ENCODE measurements at regions not wholly inside any gene's neighbourhood (a gene's known extent, or its start where the extent isn't known, plus 50 kb on each side); places are given as distances from the start of the nearest gene placed in this dataset.

- CTCF ChIA-PET = no interaction called here
- Mint-ChIP-seq H3K36me3 (ENCODE audit: insufficient read depth, unreplicated experiment) (no peaks in the 10 kb centered on the region), H3K27ac (ENCODE audit: low read depth, unreplicated experiment) (no peak overlapping the region), H3K27me3 (ENCODE audit: insufficient read depth, unreplicated experiment) (no peaks in the 10 kb centered on the region), H3K9me3 (ENCODE audit: unreplicated experiment) (no peaks in the 10 kb centered on the region), H3K4me3 (ENCODE audit: unreplicated experiment) (no peak overlapping the region), H3K4me1 (ENCODE audit: insufficient read depth, unreplicated experiment) (peaks cover 13% of the 10 kb centered on the region)
- no peak for DNase-seq (ENCODE audit: unreplicated experiment)
- POLR2A ChIA-PET = no interaction called here
- intact Hi-C loops (cut with micrococcal nuclease) = no loop called here
- no TSS peak for BruUV-seq (replicated peaks)
- no peak for TF ChIP-seq CTCF (IDR thresholded peaks at IDR 0.05; ENCODE audit: unreplicated experiment)
These were observed 71.8 kb downstream of the HHEX start for GRCh38 chr10:92761571-92761970.

GRCh38 chr10:92763634-92764155, 73.9 kb downstream of the HHEX start:
- POLR2A ChIA-PET = no interaction called here

GRCh38 chr10:92766451-92766850, 76.7 kb downstream of the HHEX start:
- ChIA-PET POLR2A (no interaction called here), CTCF (interaction anchor here (0.6 to 1.4 kb wide), 2 partner anchors 9 to 13 kb away, joined by 3 to 4 read pairs; no protein-coding TSS in a partner anchor)
- intact Hi-C loops (cut with micrococcal nuclease) = no loop called here

More at GRCh38 chr10:92763634-92764155, 73.9 kb downstream of the HHEX start:
- Mint-ChIP-seq H3K4me1 (ENCODE audit: insufficient read depth, unreplicated experiment) (no peaks in the 10 kb centered on the region), H3K27ac (ENCODE audit: low read depth, unreplicated experiment) (no peak overlapping the region), H3K4me3 (ENCODE audit: unreplicated experiment) (no peak overlapping the region), H3K36me3 (ENCODE audit: insufficient read depth, unreplicated experiment) (no peaks in the 10 kb centered on the region), H3K9me3 (ENCODE audit: unreplicated experiment) (no peaks in the 10 kb centered on the region), H3K27me3 (ENCODE audit: insufficient read depth, unreplicated experiment) (peaks cover 16% of the 10 kb centered on the region)
- TF ChIP-seq CTCF (IDR thresholded peaks at IDR 0.05; ENCODE audit: unreplicated experiment) = no peak
- no TSS peak for BruUV-seq (replicated peaks)
- no peak for DNase-seq (ENCODE audit: unreplicated experiment)
- intact Hi-C loops (cut with micrococcal nuclease) = no loop called here
- CTCF ChIA-PET = interaction anchor here (1.3 kb wide), 1 partner anchor 80 kb away, joined by 4 read pairs; no protein-coding TSS in a partner anchor

GRCh38 chr10:92768104-92768503, 78.3 kb downstream of the HHEX start:
- ChIA-PET CTCF (interaction anchor here (0.6 kb wide), 1 partner anchor 76 kb away, joined by 4 read pairs; no protein-coding TSS in a partner anchor), POLR2A (no interaction called here)
- H3K4me3 Mint-ChIP-seq (ENCODE audit: unreplicated experiment) = no peak overlapping the region
- H3K4me1 Mint-ChIP-seq (ENCODE audit: insufficient read depth, unreplicated experiment) = no peaks in the 10 kb centered on the region
- peaks cover 26% of the 10 kb centered on the region for H3K27me3 Mint-ChIP-seq (ENCODE audit: insufficient read depth, unreplicated experiment)
- no peaks in the 10 kb centered on the region for H3K36me3 Mint-ChIP-seq (ENCODE audit: insufficient read depth, unreplicated experiment)
- no TSS peak for BruUV-seq (replicated peaks)
- intact Hi-C loops (cut with micrococcal nuclease) = no loop called here
- H3K27ac Mint-ChIP-seq (ENCODE audit: low read depth, unreplicated experiment) = no peak overlapping the region
- H3K9me3 Mint-ChIP-seq (ENCODE audit: unreplicated experiment) = no peaks in the 10 kb centered on the region
- TF ChIP-seq CTCF (IDR thresholded peaks at IDR 0.05; ENCODE audit: unreplicated experiment) = no peak
- DNase-seq (ENCODE audit: unreplicated experiment) = no peak

More at GRCh38 chr10:92766451-92766850, 76.7 kb downstream of the HHEX start:
- no peak for DNase-seq (ENCODE audit: unreplicated experiment)
- Mint-ChIP-seq H3K36me3 (ENCODE audit: insufficient read depth, unreplicated experiment) (no peaks in the 10 kb centered on the region), H3K27ac (ENCODE audit: low read depth, unreplicated experiment) (no peak overlapping the region), H3K9me3 (ENCODE audit: unreplicated experiment) (no peaks in the 10 kb centered on the region), H3K4me1 (ENCODE audit: insufficient read depth, unreplicated experiment) (no peaks in the 10 kb centered on the region), H3K27me3 (ENCODE audit: insufficient read depth, unreplicated experiment) (peaks cover 26% of the 10 kb centered on the region), H3K4me3 (ENCODE audit: unreplicated experiment) (no peak overlapping the region)
- TF ChIP-seq CTCF (IDR thresholded peaks at IDR 0.05; ENCODE audit: unreplicated experiment) = no peak
- BruUV-seq (replicated peaks) = no TSS peak

Measured in MCF 10A (cell line).